ENCODE measurements at regions not wholly inside any gene's neighbourhood (a gene's known extent, or its start where the extent isn't known, plus 50 kb on each side); places are given as distances from the start of the nearest gene placed in this dataset.
A peak's percentile ranks its signal among the peaks of the same experiment; 100 is the strongest.

DNA sequence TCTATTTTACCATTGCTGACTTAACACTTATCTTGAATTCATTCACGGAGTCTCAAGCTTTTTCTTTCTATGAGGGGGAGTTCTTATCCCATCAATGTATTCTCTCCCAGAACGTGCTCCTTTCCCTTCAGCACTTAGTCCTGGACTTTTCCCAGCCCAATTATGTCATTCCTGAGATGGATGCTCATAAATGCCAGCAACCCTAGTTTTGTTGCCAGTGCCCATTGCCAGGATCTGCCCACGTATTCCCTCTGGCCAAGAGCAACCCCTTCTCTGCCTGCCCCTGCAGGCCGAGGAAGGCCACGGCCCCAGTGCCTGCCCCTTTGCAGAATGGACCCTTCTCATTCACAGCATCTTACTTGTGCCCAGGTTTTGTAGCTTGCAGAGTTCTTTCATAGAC is 67.4 kb upstream of the PPP1R3C start:
- no peaks in the 10 kb centered on the region for H3K36me3 Mint-ChIP-seq (ENCODE audit: insufficient read depth)
- TF ChIP-seq, protein P1, sequence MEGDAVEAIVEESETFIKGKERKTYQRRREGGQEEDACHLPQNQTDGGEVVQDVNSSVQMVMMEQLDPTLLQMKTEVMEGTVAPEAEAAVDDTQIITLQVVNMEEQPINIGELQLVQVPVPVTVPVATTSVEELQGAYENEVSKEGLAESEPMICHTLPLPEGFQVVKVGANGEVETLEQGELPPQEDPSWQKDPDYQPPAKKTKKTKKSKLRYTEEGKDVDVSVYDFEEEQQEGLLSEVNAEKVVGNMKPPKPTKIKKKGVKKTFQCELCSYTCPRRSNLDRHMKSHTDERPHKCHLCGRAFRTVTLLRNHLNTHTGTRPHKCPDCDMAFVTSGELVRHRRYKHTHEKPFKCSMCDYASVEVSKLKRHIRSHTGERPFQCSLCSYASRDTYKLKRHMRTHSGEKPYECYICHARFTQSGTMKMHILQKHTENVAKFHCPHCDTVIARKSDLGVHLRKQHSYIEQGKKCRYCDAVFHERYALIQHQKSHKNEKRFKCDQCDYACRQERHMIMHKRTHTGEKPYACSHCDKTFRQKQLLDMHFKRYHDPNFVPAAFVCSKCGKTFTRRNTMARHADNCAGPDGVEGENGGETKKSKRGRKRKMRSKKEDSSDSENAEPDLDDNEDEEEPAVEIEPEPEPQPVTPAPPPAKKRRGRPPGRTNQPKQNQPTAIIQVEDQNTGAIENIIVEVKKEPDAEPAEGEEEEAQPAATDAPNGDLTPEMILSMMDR (IDR thresholded peaks at IDR 0.05; ENCODE audit: unreplicated experiment) = no peak
- no peak overlapping the region for H3K4me3 Mint-ChIP-seq (ENCODE audit: low read depth)
- no peak overlapping the region for H3K27ac Mint-ChIP-seq
- peaks cover 12% of the 10 kb centered on the region for H3K4me1 Mint-ChIP-seq (ENCODE audit: low read depth)
- peaks cover 5% of the 10 kb centered on the region for H3K9me3 Mint-ChIP-seq (ENCODE audit: low read depth)
- DNase-seq (ENCODE audit: low spot score, unreplicated experiment) = no peak
- H3K27me3 Mint-ChIP-seq = peaks cover 11% of the 10 kb centered on the region

DNA sequence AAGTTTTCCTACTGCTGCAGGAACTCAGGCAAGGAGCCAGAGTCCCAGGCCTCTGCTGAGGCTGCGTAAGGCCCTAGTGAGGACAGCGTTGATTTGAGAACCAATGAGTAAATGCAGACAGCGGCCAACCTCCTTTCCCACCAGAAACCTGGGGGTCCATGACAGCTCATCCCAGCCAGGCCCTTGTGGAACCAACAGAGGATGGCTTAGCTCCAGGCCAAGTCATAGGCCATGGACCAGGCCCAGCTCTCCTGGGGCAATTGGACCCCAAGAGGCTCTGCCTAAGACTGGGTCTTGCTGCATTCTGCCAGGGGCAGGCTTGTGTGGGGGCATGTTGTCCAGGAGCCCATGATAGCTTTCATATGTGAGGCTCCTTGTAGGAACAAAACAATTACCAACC is 65.4 kb upstream of the PPP1R3C start:
- Mint-ChIP-seq H3K4me3 (ENCODE audit: low read depth) (no peak overlapping the region), H3K4me1 (ENCODE audit: low read depth) (peaks cover 3% of the 10 kb centered on the region), H3K27ac (no peak overlapping the region), H3K9me3 (ENCODE audit: low read depth) (no peaks in the 10 kb centered on the region), H3K36me3 (ENCODE audit: insufficient read depth) (no peaks in the 10 kb centered on the region), H3K27me3 (peaks cover 12% of the 10 kb centered on the region)
- DNase-seq (ENCODE audit: low spot score, unreplicated experiment) = no peak
- TF ChIP-seq, protein P1 (IDR thresholded peaks at IDR 0.05; ENCODE audit: unreplicated experiment) = no peak

DNA sequence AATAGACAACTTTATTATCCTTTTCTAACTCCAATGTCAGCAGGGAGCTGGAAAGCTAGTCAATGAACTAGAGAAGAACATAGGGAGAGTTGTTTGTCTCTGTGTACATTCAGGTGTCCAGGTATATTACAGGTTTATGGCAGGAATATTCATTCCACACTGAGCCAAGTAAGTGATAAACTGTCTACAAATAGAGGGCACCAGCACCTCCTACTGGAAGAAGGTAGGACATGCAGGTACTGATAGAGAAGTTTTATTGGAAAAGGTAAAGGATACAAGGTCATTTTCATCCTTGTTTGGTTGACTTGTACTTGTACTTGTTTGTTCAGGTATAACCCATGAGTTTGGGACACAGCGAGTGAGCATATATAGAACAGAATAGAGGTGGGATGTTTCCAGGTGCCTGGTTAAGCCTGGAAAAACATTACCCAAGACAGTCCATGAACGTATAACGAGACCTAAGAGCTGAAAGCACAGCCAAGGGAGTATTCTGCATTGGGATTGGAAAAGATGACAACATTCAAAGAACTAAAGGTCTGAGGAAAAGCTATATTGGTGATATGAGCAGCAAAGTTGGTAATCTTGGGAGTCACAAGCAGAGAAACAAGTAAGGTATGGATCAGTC is 61.4 kb upstream of the PPP1R3C start:
- peaks cover 11% of the 10 kb centered on the region for H3K27me3 Mint-ChIP-seq
- TF ChIP-seq, protein P1 (IDR thresholded peaks at IDR 0.05; ENCODE audit: unreplicated experiment) = peak; percentile 67
- no peaks in the 10 kb centered on the region for H3K9me3 Mint-ChIP-seq (ENCODE audit: low read depth)
- H3K27ac Mint-ChIP-seq = no peak overlapping the region
- DNase-seq (ENCODE audit: low spot score, unreplicated experiment) = no peak
- no peak overlapping the region for H3K4me3 Mint-ChIP-seq (ENCODE audit: low read depth)
- H3K4me1 Mint-ChIP-seq (ENCODE audit: low read depth) = peaks cover 5% of the 10 kb centered on the region
- no peaks in the 10 kb centered on the region for H3K36me3 Mint-ChIP-seq (ENCODE audit: insufficient read depth)

DNA sequence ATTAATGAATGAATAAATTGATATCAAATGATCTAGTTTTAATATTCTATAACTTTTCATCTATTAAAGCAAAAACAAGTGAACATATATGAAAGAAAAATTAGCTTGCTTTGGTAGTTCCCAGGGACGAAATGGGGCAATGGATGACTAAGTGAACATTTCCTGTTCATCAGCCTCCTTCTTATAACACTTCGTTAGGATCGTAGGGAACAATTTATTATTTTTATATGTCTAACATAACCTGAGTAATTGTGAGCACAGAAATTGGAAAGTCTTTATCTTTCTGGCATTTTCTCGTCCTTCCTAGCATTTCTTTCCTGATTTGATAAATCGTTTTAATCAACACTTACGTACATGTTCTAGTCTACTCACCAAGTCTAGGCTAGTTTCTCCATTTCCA is 59.1 kb upstream of the PPP1R3C start:
- H3K4me3 Mint-ChIP-seq (ENCODE audit: low read depth) = no peak overlapping the region
- peaks cover 5% of the 10 kb centered on the region for H3K4me1 Mint-ChIP-seq (ENCODE audit: low read depth)
- H3K27ac Mint-ChIP-seq = no peak overlapping the region

DNA sequence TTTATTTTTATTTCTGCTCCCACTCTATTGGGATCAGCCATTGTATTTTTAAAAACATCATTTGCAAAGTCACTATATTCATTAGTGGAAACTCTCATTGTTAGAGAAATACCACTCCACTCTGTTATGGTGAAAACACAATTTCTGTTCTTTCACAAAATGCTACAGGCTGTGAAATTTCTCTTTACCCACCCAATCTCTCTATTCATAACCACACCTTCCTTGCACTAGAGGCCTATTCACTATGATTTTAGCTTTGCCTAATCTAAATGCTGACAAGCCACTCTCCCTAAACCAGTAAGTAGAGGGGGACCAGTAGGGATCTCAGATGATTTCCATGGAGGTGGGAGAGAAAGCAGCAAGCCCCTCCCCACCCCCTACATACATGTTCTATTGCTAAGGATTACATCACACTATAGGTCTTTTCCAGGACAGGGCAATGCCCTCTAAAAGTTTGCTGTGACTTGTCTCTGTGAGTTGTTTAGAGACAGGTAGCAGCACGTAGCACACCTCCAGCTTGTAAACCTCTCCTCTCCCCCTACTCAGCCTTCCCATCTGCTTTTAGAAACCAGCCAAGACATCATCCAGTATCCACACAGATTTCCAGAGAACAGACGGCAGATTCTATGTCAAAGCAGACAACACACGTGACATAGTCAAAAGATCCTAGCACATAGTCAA is 58.3 kb upstream of the PPP1R3C start:
- no peak overlapping the region for H3K4me3 Mint-ChIP-seq (ENCODE audit: low read depth)
- H3K27me3 Mint-ChIP-seq = peaks cover 8% of the 10 kb centered on the region
- H3K27ac Mint-ChIP-seq = peak overlapping the region; percentile 14
- H3K9me3 Mint-ChIP-seq (ENCODE audit: low read depth) = peaks cover 2% of the 10 kb centered on the region
- peaks cover 8% of the 10 kb centered on the region for H3K4me1 Mint-ChIP-seq (ENCODE audit: low read depth)
- TF ChIP-seq, protein P1 (IDR thresholded peaks at IDR 0.05; ENCODE audit: unreplicated experiment) = no peak
- DNase-seq (ENCODE audit: low spot score, unreplicated experiment) = no peak
- H3K36me3 Mint-ChIP-seq (ENCODE audit: insufficient read depth) = no peaks in the 10 kb centered on the region

More for the DNA sequence above, 59.1 kb upstream of the PPP1R3C start:
- Mint-ChIP-seq H3K9me3 (ENCODE audit: low read depth) (no peaks in the 10 kb centered on the region), H3K27me3 (peaks cover 8% of the 10 kb centered on the region), H3K36me3 (ENCODE audit: insufficient read depth) (no peaks in the 10 kb centered on the region)
- TF ChIP-seq, protein P1 (IDR thresholded peaks at IDR 0.05; ENCODE audit: unreplicated experiment) = no peak
- DNase-seq (ENCODE audit: low spot score, unreplicated experiment) = no peak

Data from progenitor cell of endocrine pancreas (in vitro differentiated cells).